ENCODE measurements at regions not wholly inside any gene's neighbourhood (a gene's known extent, or its start where the extent isn't known, plus 50 kb on each side); places are given as distances from the start of the nearest gene placed in this dataset.

DNA sequence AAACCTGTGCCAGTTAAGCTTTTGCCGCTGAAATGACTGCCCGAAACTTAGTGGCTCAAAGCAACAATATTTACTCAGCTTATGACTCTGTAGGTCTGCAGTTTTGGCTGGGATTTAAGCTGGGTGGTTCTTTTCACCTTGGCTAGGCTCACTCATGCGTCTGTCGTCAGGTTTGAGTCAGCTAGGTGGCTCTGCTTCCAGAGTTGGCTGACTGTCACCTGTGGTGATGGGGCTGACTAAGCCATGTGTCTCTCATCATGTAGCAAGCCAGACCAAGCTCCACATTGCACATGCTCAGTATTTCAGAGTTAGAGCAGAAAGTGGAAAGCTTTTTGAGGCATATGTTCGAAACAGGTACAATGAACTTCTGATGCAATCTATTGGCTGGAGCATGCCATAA lies 354.8 kb downstream of the MEIS1 start:
- TF ChIP-seq CTCF (IDR thresholded peaks at IDR 0.05) = no peak
- TF ChIP-seq POLR2A (IDR thresholded peaks at IDR 0.05) = no peak

Data from esophagus squamous epithelium (tissue), 4 donors.